HG02610 (cell line): ENCODE measurements at regions not wholly inside any gene's neighbourhood (a gene's known extent, or its start where the extent isn't known, plus 50 kb on each side); places are given as distances from the start of the nearest gene placed in this dataset.

Experiments
- ATAC-seq: cut with Tn5 transposase; IDR thresholded peaks from one replicate; pipeline ENCODE4 v1.9.1; 2021; ENCODE audit warnings: mild to moderate bottlenecking, moderate library complexity; ENCODE audit not compliant: unreplicated experiment

DNA sequence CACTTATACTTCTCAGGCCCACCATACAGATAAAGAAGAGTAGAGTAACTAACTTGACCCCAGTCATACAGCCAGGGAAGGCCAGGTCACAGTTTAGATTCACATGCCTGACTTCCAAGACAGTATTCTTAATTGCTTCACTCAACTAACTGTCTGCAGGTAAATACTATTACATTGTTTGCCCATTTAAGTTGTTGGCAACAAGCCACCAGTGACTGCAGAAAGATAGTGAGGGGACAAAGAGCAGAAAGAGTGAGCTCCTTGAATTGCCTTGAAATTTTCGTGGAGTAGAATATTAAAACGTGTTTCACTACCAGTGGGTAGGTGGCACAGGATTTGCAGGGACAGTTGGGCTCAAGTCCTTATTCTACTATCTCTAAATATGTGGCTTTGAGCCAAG lies 146.3 kb upstream of the RMST start:
- ATAC-seq, result no peak

DNA sequence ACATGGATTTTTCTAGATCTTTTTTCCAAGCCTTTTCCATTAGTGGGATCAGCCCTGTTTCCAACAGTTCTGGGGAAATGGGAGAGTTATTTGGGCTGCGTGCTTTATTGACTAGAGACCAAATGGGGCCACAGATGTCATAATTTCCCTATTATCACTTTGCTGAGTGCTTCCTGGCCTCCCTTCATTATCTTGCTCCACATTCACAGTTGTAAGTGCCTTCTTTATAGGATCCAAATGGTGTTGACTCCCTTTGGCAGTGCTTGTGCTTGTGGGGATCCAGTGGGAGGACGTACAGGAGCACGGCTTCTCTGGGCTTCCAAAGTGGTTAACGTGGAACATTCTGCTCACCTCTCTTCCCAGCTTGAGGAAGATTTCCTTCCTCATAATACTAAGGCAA lies 141.0 kb upstream of the RMST start:
- no peak for ATAC-seq

DNA sequence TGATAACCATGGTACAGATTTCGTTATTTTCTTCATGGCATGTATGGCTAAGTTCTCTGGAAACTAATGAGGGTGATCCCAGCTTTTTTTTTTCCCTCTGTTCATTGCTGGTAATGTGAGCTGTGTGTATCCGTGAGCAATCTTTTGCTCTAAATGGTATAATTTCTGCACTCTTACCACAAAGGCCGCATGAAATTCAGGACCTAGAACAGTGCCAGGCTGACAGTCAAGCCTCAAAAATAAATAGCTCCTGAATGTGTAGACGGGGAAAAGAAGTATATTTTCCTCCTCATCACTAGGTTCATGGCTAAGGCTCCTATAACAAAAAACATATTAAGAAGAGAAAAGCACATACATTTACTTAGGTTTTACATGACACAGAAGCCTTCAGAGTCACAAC lies 140.2 kb upstream of the RMST start:
- ATAC-seq, result no peak

DNA sequence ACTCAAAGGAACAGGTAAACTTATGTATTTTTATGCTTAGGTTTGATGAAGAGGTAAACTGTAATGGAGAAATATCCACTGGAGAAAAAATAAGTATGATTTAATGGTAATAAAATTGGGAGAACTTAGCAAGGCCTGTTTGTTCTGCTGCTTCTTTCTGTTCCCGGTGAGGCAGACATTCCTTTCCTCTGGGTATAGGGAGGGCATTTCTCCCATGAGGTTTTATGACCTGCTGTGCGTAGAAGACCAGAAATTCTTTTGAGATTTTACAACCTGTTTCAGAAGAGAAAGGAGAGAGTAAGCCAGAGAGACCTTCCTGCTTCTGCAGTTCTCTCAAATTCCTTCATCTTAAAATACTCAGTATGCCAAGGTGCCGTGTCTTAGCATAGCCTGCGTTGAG lies 139.4 kb upstream of the RMST start:
- ATAC-seq, result no peak

DNA sequence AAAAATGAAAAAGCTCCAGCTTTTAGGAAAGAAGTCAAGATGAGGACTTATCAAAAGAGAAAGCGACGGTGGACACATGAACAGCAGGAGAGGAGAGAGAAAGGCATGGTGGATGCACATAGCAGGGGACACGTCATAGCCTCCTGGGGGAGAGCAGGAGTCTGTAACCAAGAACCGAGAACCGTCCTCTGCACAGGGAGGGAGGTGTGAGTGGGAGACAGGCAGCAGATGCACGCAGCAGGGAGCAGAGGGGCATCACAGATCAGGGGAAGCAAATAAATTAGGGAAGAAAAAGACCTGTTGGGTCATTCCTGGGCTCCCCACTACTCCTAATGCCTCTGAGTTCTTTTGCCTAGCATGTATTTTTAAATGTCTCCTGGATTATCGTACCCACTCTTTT lies 138.1 kb upstream of the RMST start:
- ATAC-seq, result no peak

DNA sequence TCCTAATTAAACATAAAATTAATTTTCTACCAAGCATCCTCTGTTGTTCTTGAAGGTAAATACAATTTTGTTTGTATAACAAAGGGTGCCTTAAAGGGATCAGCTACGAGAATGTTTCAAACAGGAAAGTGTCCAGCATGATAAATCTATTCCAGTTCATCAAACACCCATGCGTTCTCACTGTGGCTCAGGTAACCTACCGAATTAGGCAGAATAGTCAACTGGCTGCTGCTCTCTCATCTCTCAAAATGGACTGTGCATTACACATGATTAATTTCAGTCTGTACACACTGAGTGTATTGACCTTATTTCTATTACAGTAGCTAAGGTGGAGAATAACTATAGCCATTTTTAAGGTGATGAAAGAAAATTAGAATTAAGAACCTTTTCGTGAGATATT lies 127.5 kb upstream of the RMST start:
- no peak for ATAC-seq

DNA sequence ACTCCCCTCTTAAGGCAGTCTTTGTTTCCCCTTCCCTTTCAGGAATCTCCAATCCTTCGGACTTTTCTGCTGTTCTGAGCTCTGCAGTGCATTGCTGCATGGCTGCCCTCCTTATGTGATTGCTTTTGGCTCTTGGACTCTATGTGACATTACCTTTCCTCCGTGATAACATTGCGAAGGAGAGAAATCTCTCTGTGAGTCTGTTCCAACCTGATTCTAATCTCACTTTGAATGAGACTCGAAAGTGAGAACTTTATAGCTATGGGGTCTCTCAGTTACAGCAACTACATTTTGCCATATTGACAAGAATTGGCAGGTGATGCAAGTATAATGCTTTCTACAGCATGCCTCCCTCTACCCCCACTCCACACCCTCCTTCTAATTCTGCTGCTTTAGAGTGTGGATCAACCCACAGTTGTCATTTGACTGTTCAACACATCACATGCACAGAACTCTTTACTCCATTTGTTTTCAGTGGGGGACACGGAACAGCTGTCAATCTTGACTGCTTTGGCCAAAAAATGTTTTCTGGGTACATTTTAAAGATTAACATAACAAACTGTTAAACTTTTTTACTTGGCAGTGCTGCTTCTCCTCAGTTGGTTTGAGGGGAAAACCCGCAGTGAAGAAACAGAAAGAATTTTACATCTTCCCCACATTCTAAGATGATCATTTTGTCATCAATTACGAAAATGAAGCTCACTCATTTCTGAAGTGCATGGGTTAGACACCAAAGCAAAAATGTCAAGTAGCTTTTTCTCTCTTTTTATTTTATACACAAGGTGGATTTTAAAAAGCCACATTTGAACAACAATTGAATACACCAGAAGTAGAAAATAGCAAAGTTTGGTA lies 125.5 kb upstream of the RMST start:
- peak; percentile 83 for ATAC-seq

DNA sequence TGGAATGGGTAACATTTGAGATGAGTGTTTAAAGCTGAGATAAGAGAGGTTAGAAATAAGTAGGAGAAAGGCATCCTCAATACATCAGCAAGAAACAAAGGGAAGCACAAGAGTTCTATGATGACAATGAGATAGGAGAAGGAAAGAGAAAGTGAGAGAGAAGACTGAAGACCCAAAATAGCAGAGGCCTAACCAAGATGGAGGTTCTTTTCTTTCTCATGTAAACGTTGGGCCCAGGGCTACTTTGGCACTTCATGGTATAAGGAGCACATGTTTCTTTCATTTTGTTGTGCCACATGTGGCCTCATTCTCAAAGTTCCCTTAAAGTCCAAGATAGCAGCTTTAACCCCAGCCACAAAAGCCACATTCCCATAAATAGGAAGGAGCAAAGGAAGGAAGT lies 120.5 kb upstream of the RMST start:
- no peak for ATAC-seq

DNA sequence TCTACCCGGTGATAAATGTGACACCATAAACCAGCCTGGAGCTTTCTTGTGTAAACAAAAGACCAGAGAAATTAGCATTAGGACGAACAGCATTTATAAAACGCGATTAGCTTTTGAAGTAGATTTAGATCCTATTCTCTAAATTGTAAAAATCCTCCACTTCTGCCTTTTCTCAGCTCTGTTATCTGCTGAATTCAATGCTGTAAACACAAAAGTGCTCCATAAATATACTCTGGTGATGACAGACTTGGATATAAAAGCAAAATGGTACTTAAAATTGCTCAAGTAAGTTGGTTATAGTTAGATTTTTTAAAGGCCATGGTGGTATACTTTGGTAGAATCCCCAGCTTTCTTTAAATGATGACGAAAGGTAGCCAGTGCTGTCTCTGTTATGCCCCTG lies 114.6 kb upstream of the RMST start:
- ATAC-seq, result no peak

DNA sequence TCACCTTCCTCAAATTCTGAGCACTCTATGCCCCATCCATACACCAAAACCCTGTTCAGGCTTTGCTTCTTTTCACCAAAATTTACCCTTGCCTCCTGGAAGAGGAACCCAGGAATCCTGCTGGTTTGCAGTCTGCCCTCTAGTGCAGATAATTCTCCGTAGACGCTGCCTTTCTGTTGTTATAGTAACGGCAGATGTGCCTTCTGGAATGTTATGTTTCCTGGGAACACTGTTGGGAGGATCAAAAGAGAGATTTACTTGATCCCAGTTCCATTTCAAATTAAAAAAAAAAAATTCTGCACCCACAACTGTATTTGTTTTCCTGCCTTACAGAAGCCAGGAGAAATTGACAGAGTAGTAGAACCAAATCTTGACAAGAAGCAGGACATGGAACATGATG lies 104.2 kb upstream of the RMST start:
- no peak for ATAC-seq

DNA sequence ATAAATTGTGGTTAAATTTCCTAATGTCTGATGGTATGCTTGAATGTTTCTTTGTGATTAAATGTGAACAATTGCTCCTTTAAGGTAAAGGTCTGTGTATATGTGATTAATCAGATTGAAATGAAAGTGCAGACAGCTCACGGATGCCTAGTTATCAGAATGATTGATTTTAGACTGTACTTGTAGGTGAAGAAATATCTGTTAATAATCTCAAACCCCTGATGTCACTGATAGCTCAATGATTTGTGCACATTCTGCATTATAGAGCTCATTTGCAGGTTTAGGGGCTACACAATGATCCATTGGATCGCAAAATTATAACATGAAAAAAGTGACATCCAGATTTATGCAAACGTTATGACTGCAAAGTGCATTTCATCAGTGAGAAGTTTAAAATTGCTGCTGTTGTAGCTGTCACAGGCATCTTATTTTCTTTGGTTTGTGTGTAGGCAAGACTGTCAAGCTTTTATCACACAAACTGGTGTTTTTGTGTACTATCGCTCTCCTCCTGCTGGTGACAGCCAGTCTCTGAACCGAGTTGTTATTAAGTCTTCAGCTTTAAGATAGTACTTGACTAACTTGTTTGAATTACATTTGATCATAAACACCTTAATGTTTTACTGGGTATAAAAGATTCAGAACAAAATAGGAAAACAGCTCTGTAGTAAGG lies 103.4 kb upstream of the RMST start:
- no peak for ATAC-seq

DNA sequence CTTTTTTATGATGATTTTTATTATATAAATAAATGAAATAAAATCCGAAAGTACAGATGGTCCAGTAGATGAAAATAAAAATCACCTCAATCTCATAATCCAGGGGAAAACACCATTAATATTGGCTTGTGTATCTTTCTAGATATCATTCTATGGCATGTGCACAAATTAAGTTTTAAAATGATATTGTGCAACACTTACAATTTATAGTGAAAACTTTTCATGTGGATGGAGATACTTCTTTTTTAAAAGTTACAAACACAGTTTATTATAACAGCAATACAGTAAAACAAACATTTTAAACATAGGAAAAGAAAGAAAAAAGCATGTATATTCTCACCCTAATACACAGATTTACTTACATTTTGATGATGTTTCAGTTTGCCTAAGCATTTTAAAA lies 98.9 kb upstream of the RMST start:
- no peak for ATAC-seq

DNA sequence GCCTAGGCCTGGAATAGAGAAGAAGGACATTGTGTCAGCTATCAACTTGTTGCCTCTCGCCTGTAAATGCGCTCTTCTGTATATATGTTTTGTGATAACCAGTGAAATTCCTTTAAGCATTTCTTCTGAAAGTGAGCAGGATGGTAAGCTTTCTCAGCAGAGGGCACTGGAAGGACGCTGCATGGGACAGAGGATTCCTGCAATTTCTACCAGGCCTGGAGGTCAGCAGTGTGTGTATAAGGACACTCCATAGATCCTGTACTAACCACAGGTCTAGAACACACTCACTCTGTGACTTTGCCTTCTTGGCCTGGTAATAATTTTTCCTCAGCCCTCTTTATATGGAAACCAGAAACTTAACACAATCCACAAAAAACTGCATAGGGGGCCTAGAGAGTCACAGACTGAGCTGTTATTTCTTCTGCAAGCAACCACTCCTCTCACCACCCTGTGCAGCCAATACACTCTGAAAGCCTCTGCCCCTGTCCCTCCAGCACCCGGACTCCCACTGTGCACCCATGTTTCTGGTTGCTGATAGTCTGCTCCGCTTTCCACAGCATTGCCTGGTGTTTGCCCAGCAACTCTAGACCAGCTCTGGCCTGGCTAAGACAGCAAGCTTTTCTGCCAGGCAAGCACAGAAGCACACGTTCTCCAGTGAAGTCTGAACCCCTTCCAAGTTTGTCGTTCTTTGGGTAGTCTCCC lies 94.0 kb upstream of the RMST start:
- no peak for ATAC-seq

DNA sequence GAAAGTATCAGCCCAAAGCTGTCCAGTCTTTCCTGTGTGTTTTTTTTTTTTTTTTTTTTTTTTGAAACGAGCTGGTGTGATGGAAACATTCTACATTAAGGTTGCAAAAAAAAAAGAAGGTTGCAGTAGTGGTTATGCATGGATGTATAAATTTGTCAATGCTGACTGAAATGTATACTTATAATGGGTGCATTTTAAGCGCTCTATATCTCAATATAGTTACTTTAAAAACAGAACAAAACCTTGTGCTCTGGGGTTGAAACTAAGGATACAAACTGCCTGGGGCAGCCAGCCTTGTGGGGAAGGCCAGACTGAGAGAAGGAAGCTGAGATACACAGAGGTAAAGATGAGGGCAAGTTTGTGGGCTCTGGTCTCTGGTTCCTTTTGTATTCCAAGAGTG lies 87.3 kb upstream of the RMST start:
- peak; percentile 86 for ATAC-seq

DNA sequence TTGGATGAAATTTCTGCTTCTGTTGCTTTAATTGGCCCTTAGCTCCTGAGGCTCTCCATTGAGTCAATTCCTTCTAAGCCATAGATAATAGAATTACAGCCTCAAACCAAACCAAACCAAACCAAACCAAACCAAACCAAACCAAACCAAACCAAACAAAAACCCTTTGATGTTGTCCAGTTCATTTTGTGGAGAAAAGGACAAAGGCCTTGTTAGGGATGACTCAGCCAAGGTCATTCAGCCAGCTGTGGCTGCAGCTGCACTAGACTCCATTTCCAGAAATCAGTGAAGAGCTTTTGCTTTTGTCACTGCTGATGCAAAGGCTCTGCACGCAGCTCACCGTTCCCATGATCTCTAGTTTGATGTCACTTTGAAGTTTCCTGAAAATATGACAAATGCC lies 82.2 kb upstream of the RMST start:
- ATAC-seq, result no peak

DNA sequence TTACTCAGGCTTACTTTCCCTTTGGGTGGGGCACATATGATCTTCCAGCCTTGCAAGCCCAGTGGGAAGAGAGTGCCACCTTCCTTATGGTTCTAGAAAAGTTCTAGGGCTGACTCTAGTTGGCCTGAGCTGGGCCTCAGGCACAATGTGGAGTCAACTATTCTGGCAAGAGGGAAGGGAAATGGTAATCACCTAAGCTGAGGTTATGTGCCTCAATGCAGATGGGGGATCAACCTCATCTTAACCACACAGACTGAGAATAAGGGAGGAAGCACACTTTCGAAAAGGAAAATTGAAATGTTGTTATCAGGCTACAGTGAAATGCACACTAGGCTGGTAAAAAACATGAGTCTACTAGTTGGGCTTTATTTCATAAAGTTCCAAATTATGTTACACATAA lies 77.5 kb upstream of the RMST start:
- peak; percentile 57 for ATAC-seq

DNA sequence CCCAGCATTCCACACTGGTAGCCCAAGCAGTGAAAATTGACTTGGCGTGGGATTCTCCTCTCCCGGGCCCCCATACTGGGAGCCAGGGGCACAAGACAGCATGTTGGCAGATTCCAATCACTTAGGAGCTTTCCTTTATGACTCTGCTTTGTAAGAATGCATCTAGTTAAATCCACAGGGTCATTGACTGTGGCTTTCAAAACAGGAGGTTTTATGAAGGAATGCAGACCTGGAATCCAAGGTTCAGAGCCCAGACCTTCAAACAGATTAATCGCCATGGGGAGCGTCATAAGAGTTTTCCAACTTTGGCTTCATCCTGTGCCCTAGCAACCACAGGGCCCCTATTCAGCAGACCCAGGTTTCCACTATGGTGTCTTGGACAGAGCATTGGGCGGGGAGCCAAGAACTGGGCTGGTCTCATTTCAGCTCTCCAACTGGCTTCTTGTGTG lies 76.4 kb upstream of the RMST start:
- no peak for ATAC-seq

DNA sequence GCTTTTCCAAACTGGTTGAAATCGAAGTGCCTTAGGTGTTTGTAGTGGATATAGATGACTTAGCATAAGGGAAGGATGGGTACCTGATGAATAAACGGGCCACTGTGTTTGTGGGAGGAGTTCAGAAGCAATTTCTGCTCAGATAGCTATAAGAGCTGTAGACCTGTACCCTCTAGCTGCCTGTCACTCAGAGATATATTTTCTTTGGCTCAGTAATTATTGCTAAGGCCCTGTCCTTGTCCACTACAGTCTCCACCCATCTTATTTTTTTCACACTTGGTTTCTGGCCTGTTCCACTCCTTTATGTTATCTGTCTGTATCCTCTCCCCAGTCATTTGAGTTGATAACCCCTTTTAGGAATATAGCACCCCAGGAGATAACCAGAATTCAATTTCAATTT lies 74.8 kb upstream of the RMST start:
- ATAC-seq, result no peak

DNA sequence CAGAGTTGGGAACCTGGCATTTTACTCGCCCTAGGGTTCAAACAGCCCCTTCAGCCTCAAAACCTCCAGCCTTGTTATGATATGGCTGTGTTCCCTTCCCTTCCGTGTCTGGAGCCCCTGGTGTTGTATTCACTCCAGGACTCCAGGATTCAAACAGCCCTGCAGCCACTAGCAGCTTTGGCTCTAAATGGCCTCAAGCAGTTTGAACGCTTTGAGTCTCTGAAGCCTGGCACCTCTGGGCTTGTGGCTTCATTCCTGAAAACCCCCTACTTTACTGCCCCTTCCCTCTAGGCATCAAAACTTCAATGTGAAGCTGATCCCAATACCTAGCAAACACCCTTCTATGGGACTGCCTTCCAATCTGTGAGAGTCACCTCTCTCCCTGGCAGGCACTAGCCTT lies 67.9 kb upstream of the RMST start:
- no peak for ATAC-seq

DNA sequence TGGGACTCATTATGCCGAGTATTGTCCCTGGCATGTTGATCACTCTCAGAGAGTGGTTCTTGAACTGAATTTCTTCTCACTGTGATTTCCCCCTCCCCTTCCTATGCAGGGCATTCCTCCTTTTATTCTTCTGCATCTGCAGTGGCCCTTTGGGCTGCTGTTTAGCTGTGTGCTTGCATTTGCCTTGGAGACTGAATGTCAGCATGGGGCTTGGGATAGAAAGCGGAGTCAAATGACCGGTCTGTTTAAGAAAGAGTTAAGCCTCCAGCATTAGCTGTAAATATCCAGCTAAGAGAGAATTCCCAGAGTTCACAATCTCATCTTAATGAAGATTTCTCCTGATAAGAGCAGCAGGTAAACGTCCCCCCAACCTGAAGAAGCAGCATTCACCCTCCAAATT lies 65.6 kb upstream of the RMST start:
- no peak for ATAC-seq

DNA sequence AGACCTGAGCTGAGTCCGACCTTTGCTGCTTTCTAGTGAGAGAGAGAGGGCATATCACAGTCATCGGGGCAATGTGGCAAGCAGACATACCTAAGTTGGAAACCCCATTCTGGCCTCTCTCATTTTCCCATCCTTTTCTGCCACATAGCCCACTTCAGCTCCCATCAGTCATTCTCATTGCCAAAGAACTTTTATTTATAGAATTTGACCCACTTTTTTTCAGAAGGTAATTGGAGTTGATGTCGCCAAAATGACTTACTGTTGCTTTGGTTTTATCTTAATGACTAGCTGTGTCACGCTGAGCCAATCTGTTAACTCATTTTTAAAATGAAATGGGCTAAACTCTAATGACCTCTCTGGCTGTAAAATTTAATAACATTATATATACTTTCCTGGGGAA lies 63.9 kb upstream of the RMST start:
- ATAC-seq, result no peak

DNA sequence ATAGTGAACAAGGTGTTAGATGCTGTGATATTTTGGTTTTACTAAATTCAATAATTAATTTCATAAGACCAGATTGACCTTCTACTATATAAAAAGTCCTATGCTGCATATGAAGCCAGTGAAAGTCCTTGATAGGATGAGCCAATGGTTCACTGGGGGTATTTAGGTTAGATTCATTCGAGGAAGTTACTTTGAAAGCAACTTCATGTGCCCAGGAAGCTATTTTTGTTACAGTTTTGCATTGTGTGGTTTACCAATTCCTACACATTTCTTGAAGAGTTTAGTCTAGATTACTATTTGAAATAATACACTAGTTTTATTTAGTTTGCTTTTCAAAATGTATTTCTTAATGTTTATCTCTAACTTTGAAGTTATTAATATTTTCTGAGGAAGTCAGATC lies 58.5 kb upstream of the RMST start:
- ATAC-seq, result peak; percentile 53
